ENCODE measurements at regions not wholly inside any gene's neighbourhood (a gene's known extent, or its start where the extent isn't known, plus 50 kb on each side); places are given as distances from the start of the nearest gene placed in this dataset.

DNA sequence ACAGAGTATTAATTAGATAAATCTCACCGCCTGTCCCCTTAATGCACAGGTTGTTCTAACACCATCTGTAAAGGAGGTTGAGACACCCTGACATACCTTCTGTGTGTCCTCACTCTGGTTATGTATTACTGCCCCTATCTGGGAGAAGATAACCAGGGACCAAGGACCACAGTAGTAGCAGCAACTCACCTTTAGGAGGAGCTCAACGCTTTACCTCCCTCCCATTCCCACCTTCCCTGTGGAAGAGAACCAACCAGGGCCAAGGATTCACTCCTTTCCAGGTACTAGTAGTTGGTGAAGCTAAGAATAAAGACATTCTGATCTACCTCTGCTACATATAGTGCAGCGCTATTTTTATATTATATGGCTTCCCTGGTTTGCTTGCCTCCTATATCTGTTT lies 232.6 kb downstream of the MEX3B start:
- no peak for DNase-seq (ENCODE audit: low read depth, low spot score)
- dilution Hi-C loops (cut with MboI; ENCODE audit: extremely low pct_ligation_motif_present, low sequenced_read_pairs) (no loop called here), intact Hi-C loops (cut with micrococcal nuclease) (no loop called here)
- Histone ChIP-seq H3K4me1 (ENCODE audit: control insufficient read depth, extremely low read depth, insufficient read depth, low read length) (no peaks in the 10 kb centered on the region), H3K9ac (replicated peaks; ENCODE audit: extremely low read depth, insufficient read depth, low read length) (no peak overlapping the region), H3K9me1 (replicated peaks; ENCODE audit: control insufficient read depth, extremely low read depth, insufficient read depth, low read length) (no peaks in the 10 kb centered on the region), H3K4me2 (ENCODE audit: insufficient read depth, low read length) (no peak overlapping the region), H3K27me3 (ENCODE audit: control insufficient read depth in 2 of 2, insufficient read depth in 2 of 2, low read length in 2 of 2) (no peaks in the 10 kb centered on the region), H3K36me3 (ENCODE audit: control insufficient read depth in 2 of 2, extremely low read depth in 1 of 2, insufficient read depth in 2 of 2, low read length in 2 of 2) (no peaks in the 10 kb centered on the region), H3K9me3 (replicated peaks; ENCODE audit: control insufficient read depth, insufficient read depth, low read length) (no peaks in the 10 kb centered on the region), H3K79me2 (ENCODE audit: control insufficient read depth, insufficient read depth, low read length) (no peaks in the 10 kb centered on the region), H3K4me3 (replicated peaks in 1 of 3; ENCODE audit: insufficient read depth in 1 of 3, low read depth in 1 of 3, low read length in 3 of 3) (no peak overlapping the region), H2AFZ (ENCODE audit: low read depth, low read length) (no peak overlapping the region), H4K20me1 (replicated peaks; ENCODE audit: control insufficient read depth, extremely low read depth, insufficient read depth, low read length) (no peaks in the 10 kb centered on the region), H3K27ac (ENCODE audit: insufficient read depth, low read depth, low read length) (no peak overlapping the region)
- POLR2A ChIA-PET: no interaction called here
- TF ChIP-seq EZH2 (IDR thresholded peaks at IDR 0.05; ENCODE audit: borderline replicate concordance, low read depth, low read length, severe bottlenecking) (no peak), FOS (IDR thresholded peaks at IDR 0.05; ENCODE audit: borderline replicate concordance, insufficient read depth, low read length) (no peak), MYC (IDR thresholded peaks at IDR 0.05; ENCODE audit: low read depth, low read length) (no peak), POLR2A (IDR thresholded peaks at IDR 0.05; ENCODE audit: low read depth, low read length) (no peak), CTCF (IDR thresholded peaks at IDR 0.05; ENCODE audit: extremely low read depth in 1 of 2, insufficient read depth in 1 of 2, low read depth in 1 of 2, low read length in 2 of 2) (no peak), GATA2 (IDR thresholded peaks at IDR 0.05; ENCODE audit: insufficient read depth, insufficient read length, low read depth, low read length) (no peak), POLR2AphosphoS5 (IDR thresholded peaks at IDR 0.05; ENCODE audit: insufficient read depth, low read depth, low read length) (no peak), JUN (IDR thresholded peaks at IDR 0.05; ENCODE audit: borderline replicate concordance, insufficient read depth, insufficient read length, low read depth) (no peak)
- TF ChIP-seq, protein P1, sequence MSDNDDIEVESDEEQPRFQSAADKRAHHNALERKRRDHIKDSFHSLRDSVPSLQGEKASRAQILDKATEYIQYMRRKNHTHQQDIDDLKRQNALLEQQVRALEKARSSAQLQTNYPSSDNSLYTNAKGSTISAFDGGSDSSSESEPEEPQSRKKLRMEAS (IDR thresholded peaks at IDR 0.05; ENCODE audit: insufficient read depth, insufficient read length): no peak
- CTCF ChIA-PET: no interaction called here
- FAIRE-seq: no peak
- BruUV-seq (replicated peaks): no TSS peak
